Activated naive CD4-positive, alpha-beta T cell treated with anti-CD3 and anti-CD28 coated beads, Interleukin-2, amount 50 U/mL, for 24 hours (primary cell): ENCODE measurements at regions not wholly inside any gene's neighbourhood (a gene's known extent, or its start where the extent isn't known, plus 50 kb on each side); places are given as distances from the start of the nearest gene placed in this dataset.
"Not testable (repeated sequence)": the region's sequence is repeated elsewhere in the genome, so short reads cannot be mapped to it uniquely, and the experiment has no call there.

Experiments
- H3K27ac Mint-ChIP-seq: one replicate; pipeline ENCODE4 v1.8.0; 2021; ENCODE audit warnings: mild to moderate bottlenecking, mixed read lengths
- H3K27me3 Mint-ChIP-seq: one replicate; pipeline ENCODE4 v1.8.0; 2021; ENCODE audit warnings: mixed read lengths
- H3K36me3 Mint-ChIP-seq: one replicate; pipeline ENCODE4 v1.8.0; 2021; ENCODE audit warnings: mixed read lengths
- H3K4me1 Mint-ChIP-seq: one replicate; pipeline ENCODE4 v1.8.0; 2021; ENCODE audit warnings: mixed read lengths
- H3K4me3 Mint-ChIP-seq: one replicate; pipeline ENCODE4 v1.8.0; 2021; ENCODE audit warnings: mild to moderate bottlenecking, mixed read lengths
- H3K9me3 Mint-ChIP-seq: one replicate; pipeline ENCODE4 v1.8.0; 2021; ENCODE audit warnings: mixed read lengths

- no peaks in the 10 kb centered on the region for H3K4me1 Mint-ChIP-seq
- H3K4me3 Mint-ChIP-seq = no peak overlapping the region
- no peaks in the 10 kb centered on the region for H3K36me3 Mint-ChIP-seq
- H3K27me3 Mint-ChIP-seq = peaks cover 8% of the 10 kb centered on the region
- no peaks in the 10 kb centered on the region for H3K9me3 Mint-ChIP-seq
- no peak overlapping the region for H3K27ac Mint-ChIP-seq
Measured at GRCh38 chr2:234802845-234803171, 149.0 kb upstream of the SH3BP4 start.

- Mint-ChIP-seq H3K27me3 (peaks cover 8% of the 10 kb centered on the region), H3K9me3 (no peaks in the 10 kb centered on the region), H3K27ac (no peak overlapping the region), H3K4me3 (no peak overlapping the region), H3K4me1 (no peaks in the 10 kb centered on the region), H3K36me3 (no peaks in the 10 kb centered on the region)
Measured at GRCh38 chr2:234802071-234802844, 149.6 kb upstream of the SH3BP4 start.

GRCh38 chr2:234797566-234798250 is 154.1 kb upstream of the SH3BP4 start:
- H3K4me1 Mint-ChIP-seq = no peaks in the 10 kb centered on the region
- H3K4me3 Mint-ChIP-seq = no peak overlapping the region
- no peaks in the 10 kb centered on the region for H3K9me3 Mint-ChIP-seq
- H3K27me3 Mint-ChIP-seq = peaks cover 6% of the 10 kb centered on the region
- H3K36me3 Mint-ChIP-seq = no peaks in the 10 kb centered on the region
- no peak overlapping the region for H3K27ac Mint-ChIP-seq

GRCh38 chr2:234796045-234796591 is 155.7 kb upstream of the SH3BP4 start:
- Mint-ChIP-seq H3K27me3 (peaks cover 6% of the 10 kb centered on the region), H3K27ac (no peak overlapping the region), H3K4me1 (no peaks in the 10 kb centered on the region), H3K36me3 (no peaks in the 10 kb centered on the region), H3K9me3 (no peaks in the 10 kb centered on the region), H3K4me3 (no peak overlapping the region)

GRCh38 chr2:234795272-234795920 is 156.4 kb upstream of the SH3BP4 start:
- Mint-ChIP-seq H3K36me3 (no peaks in the 10 kb centered on the region), H3K4me1 (no peaks in the 10 kb centered on the region), H3K4me3 (no peak overlapping the region), H3K27ac (no peak overlapping the region), H3K27me3 (peaks cover 6% of the 10 kb centered on the region), H3K9me3 (no peaks in the 10 kb centered on the region)

GRCh38 chr2:234794866-234795265 is 157.0 kb upstream of the SH3BP4 start:
- Mint-ChIP-seq H3K27ac (no peak overlapping the region), H3K4me1 (no peaks in the 10 kb centered on the region), H3K4me3 (no peak overlapping the region), H3K9me3 (no peaks in the 10 kb centered on the region), H3K36me3 (no peaks in the 10 kb centered on the region), H3K27me3 (peaks cover 6% of the 10 kb centered on the region)

- Mint-ChIP-seq H3K4me1 (no peaks in the 10 kb centered on the region), H3K27ac (no peak overlapping the region), H3K4me3 (no peak overlapping the region), H3K27me3 (peaks cover 9% of the 10 kb centered on the region), H3K36me3 (no peaks in the 10 kb centered on the region), H3K9me3 (no peaks in the 10 kb centered on the region)
Measured at GRCh38 chr2:234793212-234793785, 158.5 kb upstream of the SH3BP4 start.

- Mint-ChIP-seq H3K27me3 (peaks cover 6% of the 10 kb centered on the region), H3K4me1 (no peaks in the 10 kb centered on the region), H3K27ac (no peak overlapping the region), H3K36me3 (no peaks in the 10 kb centered on the region), H3K4me3 (no peak overlapping the region), H3K9me3 (no peaks in the 10 kb centered on the region)
Measured at GRCh38 chr2:234792621-234793022, 159.2 kb upstream of the SH3BP4 start.

GRCh38 chr2:234792096-234792495 is 159.7 kb upstream of the SH3BP4 start:
- H3K9me3 Mint-ChIP-seq, H3K4me3 Mint-ChIP-seq, H3K27ac Mint-ChIP-seq, H3K4me1 Mint-ChIP-seq, H3K27me3 Mint-ChIP-seq, H3K36me3 Mint-ChIP-seq: not testable (repeated sequence)

GRCh38 chr2:234790380-234790779 is 161.4 kb upstream of the SH3BP4 start:
- Mint-ChIP-seq H3K27me3 (peaks cover 10% of the 10 kb centered on the region), H3K36me3 (no peaks in the 10 kb centered on the region), H3K9me3 (no peaks in the 10 kb centered on the region), H3K4me1 (no peaks in the 10 kb centered on the region), H3K4me3 (no peak overlapping the region), H3K27ac (no peak overlapping the region)

- no peak overlapping the region for H3K4me3 Mint-ChIP-seq
- H3K4me1 Mint-ChIP-seq = no peaks in the 10 kb centered on the region
- H3K27ac Mint-ChIP-seq = no peak overlapping the region
- H3K27me3 Mint-ChIP-seq = peaks cover 10% of the 10 kb centered on the region
- H3K36me3 Mint-ChIP-seq = no peaks in the 10 kb centered on the region
- no peaks in the 10 kb centered on the region for H3K9me3 Mint-ChIP-seq
Measured at GRCh38 chr2:234789556-234790325, 162.1 kb upstream of the SH3BP4 start.

- Mint-ChIP-seq H3K27me3 (peaks cover 10% of the 10 kb centered on the region), H3K4me3 (no peak overlapping the region), H3K4me1 (no peaks in the 10 kb centered on the region), H3K27ac (no peak overlapping the region), H3K36me3 (no peaks in the 10 kb centered on the region), H3K9me3 (peaks cover 6% of the 10 kb centered on the region)
Measured at GRCh38 chr2:234788841-234789240, 163.0 kb upstream of the SH3BP4 start.

- peaks cover 11% of the 10 kb centered on the region for H3K9me3 Mint-ChIP-seq
- H3K4me3 Mint-ChIP-seq = no peak overlapping the region
- peaks cover 10% of the 10 kb centered on the region for H3K27me3 Mint-ChIP-seq
- no peaks in the 10 kb centered on the region for H3K4me1 Mint-ChIP-seq
- H3K27ac Mint-ChIP-seq = no peak overlapping the region
- H3K36me3 Mint-ChIP-seq = no peaks in the 10 kb centered on the region
Measured at GRCh38 chr2:234788381-234788780, 163.4 kb upstream of the SH3BP4 start.

- peaks cover 11% of the 10 kb centered on the region for H3K9me3 Mint-ChIP-seq
- no peak overlapping the region for H3K27ac Mint-ChIP-seq
- H3K27me3 Mint-ChIP-seq = peaks cover 10% of the 10 kb centered on the region
- H3K4me3 Mint-ChIP-seq = no peak overlapping the region
- no peaks in the 10 kb centered on the region for H3K36me3 Mint-ChIP-seq
- H3K4me1 Mint-ChIP-seq = no peaks in the 10 kb centered on the region
Measured at GRCh38 chr2:234787114-234787513, 164.7 kb upstream of the SH3BP4 start.

GRCh38 chr2:234773764-234774409 is 177.9 kb upstream of the SH3BP4 start:
- Mint-ChIP-seq H3K27ac (no peak overlapping the region), H3K9me3 (no peaks in the 10 kb centered on the region), H3K4me3 (no peak overlapping the region), H3K27me3 (peaks cover 4% of the 10 kb centered on the region), H3K4me1 (no peaks in the 10 kb centered on the region), H3K36me3 (no peaks in the 10 kb centered on the region)
